ENCODE measurements at regions not wholly inside any gene's neighbourhood (a gene's known extent, or its start where the extent isn't known, plus 50 kb on each side); places are given as distances from the start of the nearest gene placed in this dataset.

DNA sequence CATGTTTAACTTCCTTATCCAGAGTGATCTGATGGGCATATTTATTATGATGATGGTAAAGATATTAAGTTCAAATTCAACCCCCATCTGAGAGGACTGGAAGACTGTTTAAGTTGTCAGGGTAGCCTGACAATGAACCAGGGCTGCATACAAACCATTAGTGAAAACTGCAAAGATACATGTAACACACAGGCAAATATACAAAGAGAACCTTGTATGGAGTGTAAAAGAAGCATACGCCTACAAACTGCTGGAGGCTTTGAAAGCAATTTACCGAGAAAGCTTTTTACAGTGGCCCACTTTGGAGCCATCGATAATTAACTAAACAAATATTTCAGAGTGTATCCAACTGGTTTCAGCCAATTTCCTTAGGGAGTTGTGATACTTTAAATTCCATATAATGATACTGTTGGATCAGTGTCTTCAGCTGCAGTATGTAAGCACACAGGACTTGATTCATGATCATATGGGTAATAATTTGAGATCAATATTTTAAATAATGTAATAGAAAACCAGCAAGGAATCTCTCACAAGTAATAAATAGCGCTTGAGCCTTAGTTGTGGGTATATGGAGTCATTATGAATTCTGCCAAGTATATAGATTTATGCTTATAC lies 231.5 kb upstream of the SPRY2 start (continued):
- no peak for TF ChIP-seq MEIS1 (CRISPR knock-in tag; IDR thresholded peaks at IDR 0.05; ENCODE audit: borderline replicate concordance)
- TF ChIP-seq, protein P1, sequence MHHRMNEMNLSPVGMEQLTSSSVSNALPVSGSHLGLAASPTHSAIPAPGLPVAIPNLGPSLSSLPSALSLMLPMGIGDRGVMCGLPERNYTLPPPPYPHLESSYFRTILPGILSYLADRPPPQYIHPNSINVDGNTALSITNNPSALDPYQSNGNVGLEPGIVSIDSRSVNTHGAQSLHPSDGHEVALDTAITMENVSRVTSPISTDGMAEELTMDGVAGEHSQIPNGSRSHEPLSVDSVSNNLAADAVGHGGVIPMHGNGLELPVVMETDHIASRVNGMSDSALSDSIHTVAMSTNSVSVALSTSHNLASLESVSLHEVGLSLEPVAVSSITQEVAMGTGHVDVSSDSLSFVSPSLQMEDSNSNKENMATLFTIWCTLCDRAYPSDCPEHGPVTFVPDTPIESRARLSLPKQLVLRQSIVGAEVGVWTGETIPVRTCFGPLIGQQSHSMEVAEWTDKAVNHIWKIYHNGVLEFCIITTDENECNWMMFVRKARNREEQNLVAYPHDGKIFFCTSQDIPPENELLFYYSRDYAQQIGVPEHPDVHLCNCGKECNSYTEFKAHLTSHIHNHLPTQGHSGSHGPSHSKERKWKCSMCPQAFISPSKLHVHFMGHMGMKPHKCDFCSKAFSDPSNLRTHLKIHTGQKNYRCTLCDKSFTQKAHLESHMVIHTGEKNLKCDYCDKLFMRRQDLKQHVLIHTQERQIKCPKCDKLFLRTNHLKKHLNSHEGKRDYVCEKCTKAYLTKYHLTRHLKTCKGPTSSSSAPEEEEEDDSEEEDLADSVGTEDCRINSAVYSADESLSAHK (tag by site-specific recombination; IDR thresholded peaks at IDR 0.05), result no peak
- TF ChIP-seq TCF7L2 (IDR thresholded peaks at IDR 0.05; ENCODE audit: borderline replicate concordance, low read depth, low read length), result no peak
- no peak for TF ChIP-seq TRIM28 (IDR thresholded peaks at IDR 0.05; ENCODE audit: borderline replicate concordance, low read length)
- no peak for TF ChIP-seq ZNF624 (tag by site-specific recombination; IDR thresholded peaks at IDR 0.05)
- no peak for TF ChIP-seq ZNF16 (tag by site-specific recombination; IDR thresholded peaks at IDR 0.05; ENCODE audit: low read depth)
- TF ChIP-seq, protein P2, sequence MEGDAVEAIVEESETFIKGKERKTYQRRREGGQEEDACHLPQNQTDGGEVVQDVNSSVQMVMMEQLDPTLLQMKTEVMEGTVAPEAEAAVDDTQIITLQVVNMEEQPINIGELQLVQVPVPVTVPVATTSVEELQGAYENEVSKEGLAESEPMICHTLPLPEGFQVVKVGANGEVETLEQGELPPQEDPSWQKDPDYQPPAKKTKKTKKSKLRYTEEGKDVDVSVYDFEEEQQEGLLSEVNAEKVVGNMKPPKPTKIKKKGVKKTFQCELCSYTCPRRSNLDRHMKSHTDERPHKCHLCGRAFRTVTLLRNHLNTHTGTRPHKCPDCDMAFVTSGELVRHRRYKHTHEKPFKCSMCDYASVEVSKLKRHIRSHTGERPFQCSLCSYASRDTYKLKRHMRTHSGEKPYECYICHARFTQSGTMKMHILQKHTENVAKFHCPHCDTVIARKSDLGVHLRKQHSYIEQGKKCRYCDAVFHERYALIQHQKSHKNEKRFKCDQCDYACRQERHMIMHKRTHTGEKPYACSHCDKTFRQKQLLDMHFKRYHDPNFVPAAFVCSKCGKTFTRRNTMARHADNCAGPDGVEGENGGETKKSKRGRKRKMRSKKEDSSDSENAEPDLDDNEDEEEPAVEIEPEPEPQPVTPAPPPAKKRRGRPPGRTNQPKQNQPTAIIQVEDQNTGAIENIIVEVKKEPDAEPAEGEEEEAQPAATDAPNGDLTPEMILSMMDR (tag by site-specific recombination; IDR thresholded peaks at IDR 0.05), result no peak
- TF ChIP-seq ZNF202 (tag by site-specific recombination; IDR thresholded peaks at IDR 0.05; ENCODE audit: borderline replicate concordance), result no peak
- no peak for TF ChIP-seq ZNF114 (tag by site-specific recombination; IDR thresholded peaks at IDR 0.05)
- no peak for TF ChIP-seq ZNF433 (tag by site-specific recombination; IDR thresholded peaks at IDR 0.05; ENCODE audit: low read depth)
- TF ChIP-seq WT1 (tag by site-specific recombination; IDR thresholded peaks at IDR 0.05), result no peak
- TF ChIP-seq ZNF658 (tag by site-specific recombination; IDR thresholded peaks at IDR 0.05), result no peak

DNA sequence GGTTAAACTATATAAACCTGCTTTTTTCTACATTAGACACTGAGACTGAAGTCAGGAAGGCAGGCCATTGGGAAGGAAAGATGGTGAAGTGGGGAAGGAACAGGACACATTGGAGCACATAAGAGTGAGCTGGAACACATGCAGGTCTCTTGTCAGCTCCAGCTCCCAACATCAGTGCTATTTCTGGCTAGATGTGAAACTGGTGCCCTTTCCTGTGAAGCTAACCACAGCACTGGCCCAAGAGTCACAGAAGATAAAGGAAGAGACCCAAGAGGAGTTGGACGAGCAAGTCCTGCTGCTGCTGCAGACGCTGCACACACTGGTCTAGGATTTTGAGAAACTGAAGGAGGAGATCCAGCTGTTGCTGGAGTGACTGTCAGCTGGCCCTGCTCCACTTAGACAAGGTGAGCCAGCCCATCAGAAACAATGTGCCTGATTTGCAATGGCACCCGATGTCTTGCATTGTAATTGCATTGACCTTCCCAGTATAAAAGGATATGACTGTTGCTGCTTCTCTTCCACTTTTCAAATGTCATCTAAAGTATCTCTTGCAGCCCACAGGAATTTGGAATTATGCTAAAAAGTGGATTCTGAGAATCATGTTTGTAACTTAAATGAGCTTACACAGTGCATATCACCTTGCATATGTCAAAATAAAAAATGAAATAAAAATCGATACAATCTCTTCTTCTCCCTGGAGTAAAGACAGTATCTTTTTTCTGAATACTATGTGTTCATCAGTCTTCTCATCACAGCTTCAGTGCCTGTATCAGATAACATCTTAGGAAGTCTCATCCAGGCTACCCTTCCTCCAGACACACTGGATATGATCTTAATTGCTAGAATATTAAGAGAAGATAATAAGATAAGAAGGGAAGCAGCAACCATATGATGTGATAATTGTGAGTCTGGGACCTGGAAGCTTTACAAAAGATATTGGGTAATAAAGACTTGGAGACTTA lies 230.7 kb upstream of the SPRY2 start:
- POLR2A ChIA-PET, result no interaction called here
- no peak for TF ChIP-seq ZNF660 (tag by site-specific recombination; IDR thresholded peaks at IDR 0.05)
- TF ChIP-seq, protein P3, sequence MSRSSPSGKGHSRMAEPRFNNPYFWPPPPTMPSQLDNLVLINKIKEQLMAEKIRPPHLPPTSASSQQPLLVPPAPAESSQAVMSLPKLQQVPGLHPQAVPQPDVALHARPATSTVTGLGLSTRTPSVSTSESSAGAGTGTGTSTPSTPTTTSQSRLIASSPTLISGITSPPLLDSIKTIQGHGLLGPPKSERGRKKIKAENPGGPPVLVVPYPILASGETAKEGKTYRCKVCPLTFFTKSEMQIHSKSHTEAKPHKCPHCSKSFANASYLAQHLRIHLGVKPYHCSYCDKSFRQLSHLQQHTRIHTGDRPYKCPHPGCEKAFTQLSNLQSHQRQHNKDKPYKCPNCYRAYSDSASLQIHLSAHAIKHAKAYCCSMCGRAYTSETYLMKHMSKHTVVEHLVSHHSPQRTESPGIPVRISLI (tag by site-specific recombination; IDR thresholded peaks at IDR 0.05), result no peak
- TF ChIP-seq ZFP3 (tag by site-specific recombination; IDR thresholded peaks at IDR 0.05; ENCODE audit: low read depth), result no peak
- TF ChIP-seq KLF10 (tag by site-specific recombination; IDR thresholded peaks at IDR 0.05), result no peak
- TF ChIP-seq, protein P4, sequence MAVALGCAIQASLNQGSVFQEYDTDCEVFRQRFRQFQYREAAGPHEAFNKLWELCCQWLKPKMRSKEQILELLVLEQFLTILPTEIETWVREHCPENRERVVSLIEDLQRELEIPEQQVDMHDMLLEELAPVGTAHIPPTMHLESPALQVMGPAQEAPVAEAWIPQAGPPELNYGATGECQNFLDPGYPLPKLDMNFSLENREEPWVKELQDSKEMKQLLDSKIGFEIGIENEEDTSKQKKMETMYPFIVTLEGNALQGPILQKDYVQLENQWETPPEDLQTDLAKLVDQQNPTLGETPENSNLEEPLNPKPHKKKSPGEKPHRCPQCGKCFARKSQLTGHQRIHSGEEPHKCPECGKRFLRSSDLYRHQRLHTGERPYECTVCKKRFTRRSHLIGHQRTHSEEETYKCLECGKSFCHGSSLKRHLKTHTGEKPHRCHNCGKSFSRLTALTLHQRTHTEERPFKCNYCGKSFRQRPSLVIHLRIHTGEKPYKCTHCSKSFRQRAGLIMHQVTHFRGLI (tag by site-specific recombination; IDR thresholded peaks at IDR 0.05), result no peak
- TF ChIP-seq, protein P5, sequence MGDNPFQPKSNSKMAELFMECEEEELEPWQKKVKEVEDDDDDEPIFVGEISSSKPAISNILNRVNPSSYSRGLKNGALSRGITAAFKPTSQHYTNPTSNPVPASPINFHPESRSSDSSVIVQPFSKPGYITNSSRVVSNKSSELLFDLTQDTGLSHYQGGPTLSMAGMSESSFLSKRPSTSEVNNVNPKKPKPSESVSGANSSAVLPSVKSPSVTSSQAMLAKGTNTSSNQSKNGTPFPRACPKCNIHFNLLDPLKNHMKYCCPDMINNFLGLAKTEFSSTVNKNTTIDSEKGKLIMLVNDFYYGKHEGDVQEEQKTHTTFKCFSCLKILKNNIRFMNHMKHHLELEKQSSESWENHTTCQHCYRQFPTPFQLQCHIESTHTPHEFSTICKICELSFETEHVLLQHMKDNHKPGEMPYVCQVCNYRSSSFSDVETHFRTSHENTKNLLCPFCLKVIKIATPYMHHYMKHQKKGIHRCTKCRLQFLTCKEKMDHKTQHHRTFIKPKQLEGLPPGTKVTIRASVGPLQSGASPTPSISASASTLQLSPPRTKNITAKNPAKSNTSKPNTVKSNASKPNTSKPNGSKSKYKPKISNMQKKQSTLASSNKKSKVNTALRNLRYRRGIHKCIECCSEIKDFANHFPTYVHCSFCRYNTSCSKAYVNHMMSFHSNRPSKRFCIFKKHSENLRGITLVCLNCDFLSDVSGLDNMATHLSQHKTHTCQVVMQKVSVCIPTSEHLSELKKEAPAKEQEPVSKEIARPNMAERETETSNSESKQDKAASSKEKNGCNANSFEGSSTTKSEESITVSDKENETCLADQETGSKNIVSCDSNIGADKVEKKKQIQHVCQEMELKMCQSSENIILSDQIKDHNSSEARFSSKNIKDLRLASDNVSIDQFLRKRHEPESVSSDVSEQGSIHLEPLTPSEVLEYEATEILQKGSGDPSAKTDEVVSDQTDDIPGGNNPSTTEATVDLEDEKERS (tag by site-specific recombination; IDR thresholded peaks at IDR 0.05), result no peak
- no peak for TF ChIP-seq IKZF3 (tag by site-specific recombination; IDR thresholded peaks at IDR 0.05)
- TF ChIP-seq OSR2 (tag by site-specific recombination; IDR thresholded peaks at IDR 0.05), result no peak
- TF ChIP-seq SCRT2 (tag by site-specific recombination; IDR thresholded peaks at IDR 0.05), result no peak

More for the DNA sequence above, 230.7 kb upstream of the SPRY2 start:
- no peaks in the 10 kb centered on the region for H3K4me1 ChIP-seq (ENCODE audit: control insufficient read depth, insufficient read depth, low read length)
- H3K9me3 ChIP-seq (ENCODE audit: control insufficient read depth, insufficient read depth, low read depth, low read length), result no peaks in the 10 kb centered on the region
- no peak overlapping the region for H3K27ac ChIP-seq (ENCODE audit: extremely low read depth, low read depth, low read length)
- no peak overlapping the region for H3K4me3 ChIP-seq (ENCODE audit: low read depth, low read length)
- no peaks in the 10 kb centered on the region for H3K36me3 ChIP-seq (ENCODE audit: control insufficient read depth in 2 of 2, insufficient read depth in 1 of 2, low read length in 2 of 2)
- CTCF ChIA-PET, result no interaction called here
